ENCODE measurements at regions not wholly inside any gene's neighbourhood (a gene's known extent, or its start where the extent isn't known, plus 50 kb on each side); places are given as distances from the start of the nearest gene placed in this dataset.

GRCh38 chr2:9756692-9757250 lies 86.5 kb upstream of the TAF1B start:
- DNase-seq (ENCODE audit: low spot score), result no peak

DNA sequence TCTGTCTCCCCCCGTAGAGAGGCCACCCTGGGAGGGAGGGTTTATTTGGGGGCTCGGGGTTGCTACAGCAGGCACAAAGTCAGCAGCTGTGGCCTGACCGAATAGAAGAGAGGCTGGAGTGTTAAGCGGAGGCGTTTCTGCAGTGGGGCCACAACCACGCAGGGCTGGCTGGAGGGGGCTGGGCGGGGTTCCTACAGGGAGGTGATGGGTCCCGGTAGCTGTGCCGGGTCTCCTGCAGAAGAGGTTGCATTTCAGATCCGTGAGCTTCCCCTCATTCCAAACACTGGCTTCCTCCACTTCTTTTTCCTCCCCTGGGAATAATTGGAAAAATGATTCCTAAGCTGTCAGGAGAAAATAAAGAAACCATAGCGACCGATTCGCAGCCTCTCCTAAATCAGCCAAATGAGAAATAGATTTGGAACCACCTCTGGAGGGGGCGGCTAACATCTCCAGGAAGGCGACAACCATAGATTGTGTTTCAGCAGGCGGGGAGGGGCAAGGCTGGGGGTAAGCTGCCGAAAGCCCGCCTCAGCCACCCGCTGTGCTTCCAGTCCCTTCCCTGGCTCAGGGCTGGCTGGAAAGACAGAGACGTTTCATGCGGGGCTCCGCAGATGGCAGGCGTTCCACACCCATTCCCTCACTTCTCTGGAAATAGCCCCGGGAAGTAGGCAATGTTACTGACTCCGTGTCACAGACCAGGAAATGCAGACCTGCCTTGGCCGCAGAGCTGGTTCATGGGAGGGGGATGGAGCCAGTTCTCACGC lies 85.6 kb upstream of the TAF1B start:
- no peak for DNase-seq (ENCODE audit: low spot score)

DNA sequence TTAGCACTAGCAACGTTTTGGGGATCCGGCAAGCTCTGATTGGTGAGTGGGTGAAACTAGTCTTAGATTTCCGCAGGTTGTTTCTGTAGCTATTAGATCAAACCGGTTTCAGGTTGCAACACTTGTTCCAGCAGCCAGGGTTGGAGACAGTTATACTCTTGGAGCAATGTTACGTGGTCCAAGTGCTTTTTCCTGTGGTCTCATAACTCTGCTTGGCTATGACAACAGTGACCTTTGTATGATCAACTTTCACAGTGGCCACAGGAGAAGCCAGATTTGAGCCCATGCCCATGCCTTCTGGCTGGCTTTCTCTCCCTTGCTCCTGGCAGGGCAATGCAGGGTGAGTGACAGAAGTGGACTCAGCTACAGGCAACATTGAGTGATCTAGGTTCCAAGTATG lies 84.5 kb upstream of the TAF1B start:
- DNase-seq (ENCODE audit: low spot score), result no peak

- no peak for DNase-seq (ENCODE audit: low spot score)
These were observed 83.0 kb upstream of the TAF1B start for GRCh38 chr2:9760069-9760901.

DNA sequence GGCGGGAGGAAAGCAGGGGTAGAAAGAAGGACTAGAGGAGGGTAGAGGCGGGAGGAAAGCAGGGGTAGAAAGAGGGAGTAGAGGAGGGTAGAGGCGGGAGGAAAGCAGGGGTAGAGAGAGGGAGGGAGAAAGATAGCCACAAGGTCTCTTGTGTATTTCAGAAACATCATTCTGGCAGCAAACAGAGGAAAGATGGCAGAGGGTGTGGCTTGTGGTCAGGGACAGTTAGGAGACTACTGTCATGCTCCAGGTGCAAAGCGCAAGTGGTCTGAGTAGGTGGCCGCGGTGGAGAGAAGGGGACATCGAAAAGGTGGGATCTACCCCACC lies 82.4 kb upstream of the TAF1B start:
- DNase-seq (ENCODE audit: low spot score), result no peak

- DNase-seq (ENCODE audit: low spot score), result no peak
These were observed 81.7 kb upstream of the TAF1B start for GRCh38 chr2:9761577-9761976.

DNA sequence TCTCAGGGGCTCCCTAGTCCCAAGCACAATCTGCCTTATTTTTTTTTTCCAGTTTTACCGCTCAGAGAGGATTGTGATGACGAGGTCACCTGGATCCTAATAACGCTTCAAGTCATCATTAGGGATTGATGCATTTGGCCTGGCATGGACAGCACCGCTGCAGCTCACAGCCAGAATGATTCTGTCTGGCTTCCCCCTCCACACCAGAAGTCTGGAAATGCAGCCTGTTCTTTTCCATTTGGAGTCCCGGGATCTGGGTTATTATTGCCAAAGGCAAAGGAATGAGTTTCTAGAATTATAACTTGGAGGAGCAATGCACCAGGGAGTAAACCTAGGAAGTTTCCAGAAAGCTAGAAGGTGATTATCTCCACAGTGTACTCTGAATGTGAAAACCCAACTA lies 81.1 kb upstream of the TAF1B start:
- DNase-seq (ENCODE audit: low spot score), result no peak

GRCh38 chr2:9762941-9763340 lies 80.3 kb upstream of the TAF1B start:
- no peak for DNase-seq (ENCODE audit: low spot score)

- DNase-seq (ENCODE audit: low spot score), result no peak
These were observed 79.7 kb upstream of the TAF1B start for GRCh38 chr2:9763356-9764152.

GRCh38 chr2:9764153-9764778 lies 79.0 kb upstream of the TAF1B start:
- DNase-seq (ENCODE audit: low spot score), result no peak

GRCh38 chr2:9765611-9766531 lies 77.4 kb upstream of the TAF1B start:
- no peak for DNase-seq (ENCODE audit: low spot score)

GRCh38 chr2:9767656-9768281 lies 75.5 kb upstream of the TAF1B start:
- DNase-seq (ENCODE audit: low spot score), result no peak

DNA sequence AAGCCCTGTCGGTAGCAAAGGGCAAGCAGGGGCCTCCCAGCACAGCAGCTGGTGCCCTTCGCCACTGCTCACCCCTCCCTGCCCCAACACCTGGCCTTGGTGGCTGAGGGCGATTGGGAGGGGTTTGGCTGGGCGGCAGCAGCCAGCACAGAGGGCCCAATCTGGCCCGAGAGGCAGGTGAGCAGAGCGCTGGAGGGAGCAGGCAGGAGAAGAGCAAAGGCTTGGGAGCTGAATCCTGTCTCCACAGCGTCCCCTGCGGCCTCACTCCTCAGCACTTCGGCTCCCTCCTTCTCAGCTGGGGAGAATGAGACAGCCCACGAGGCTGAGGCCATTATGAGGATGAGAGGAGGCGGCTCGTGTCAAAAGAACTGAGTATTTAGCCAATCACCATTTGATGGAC lies 74.9 kb upstream of the TAF1B start:
- peak; percentile 94 for DNase-seq (ENCODE audit: low spot score)

DNA sequence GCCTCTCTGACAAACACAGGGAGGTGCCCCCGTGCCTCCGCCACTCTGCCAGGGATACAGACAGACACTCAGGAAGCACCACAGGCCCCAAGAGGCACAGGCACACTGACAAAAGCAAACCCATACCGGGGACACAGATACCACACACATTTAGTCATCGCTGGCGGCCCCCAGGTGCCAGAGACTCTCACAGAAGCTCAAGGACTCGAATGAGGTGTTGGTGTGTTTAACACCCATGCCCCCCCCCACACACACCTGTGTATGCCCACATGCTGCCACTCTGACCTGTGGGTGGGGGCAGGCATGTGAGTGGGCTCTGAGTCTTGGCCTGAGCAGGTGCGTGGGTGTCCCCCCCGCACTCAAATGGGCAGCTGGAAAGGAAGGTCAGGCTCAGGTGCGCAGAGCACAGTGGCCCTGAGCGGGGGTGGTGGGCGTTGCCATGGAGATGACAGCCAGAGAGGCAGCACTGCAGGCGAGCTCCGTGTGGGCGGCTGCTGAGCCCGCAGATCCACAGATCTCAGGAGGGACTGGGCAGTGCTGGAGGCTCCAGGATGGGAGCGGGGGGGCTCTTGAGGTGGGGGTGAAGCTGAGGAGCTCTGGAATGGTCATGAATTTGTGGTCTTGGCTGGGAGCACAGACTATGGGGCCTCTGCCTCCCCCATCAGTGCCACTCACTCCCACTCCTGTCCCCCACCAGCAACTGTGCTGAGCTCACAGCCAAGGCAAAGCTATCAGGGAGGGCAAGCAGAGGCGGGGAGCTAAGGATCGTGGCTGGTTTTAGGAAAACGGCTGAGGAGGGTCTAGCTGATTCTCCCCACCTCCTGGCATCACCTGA lies 73.9 kb upstream of the TAF1B start:
- DNase-seq (ENCODE audit: low spot score), result peak; percentile 91

GRCh38 chr2:9770006-9770307 lies 73.3 kb upstream of the TAF1B start:
- no peak for DNase-seq (ENCODE audit: low spot score)

- DNase-seq (ENCODE audit: low spot score), result peak; percentile 85
These were observed 72.8 kb upstream of the TAF1B start for GRCh38 chr2:9770308-9771100.

DNA sequence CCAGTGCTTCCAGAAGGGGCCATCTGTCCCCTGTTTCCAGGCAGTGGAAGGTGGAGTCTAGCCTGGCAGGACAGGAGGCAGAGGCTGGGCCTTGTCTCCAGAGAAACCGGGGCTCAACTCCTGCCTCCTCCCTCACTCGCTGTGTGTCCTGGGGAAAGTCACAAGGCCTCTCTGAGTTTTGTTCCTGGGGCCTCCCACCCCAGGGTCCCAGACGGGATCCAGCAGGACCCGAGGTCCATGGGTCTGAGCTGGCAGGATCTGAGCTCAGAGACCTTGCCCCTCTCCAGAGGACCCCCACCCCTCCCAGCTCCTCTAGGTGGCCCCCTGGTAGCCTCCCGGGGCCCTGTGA lies 72.2 kb upstream of the TAF1B start:
- no peak for DNase-seq (ENCODE audit: low spot score)

- DNase-seq (ENCODE audit: low spot score), result no peak
These were observed 71.7 kb upstream of the TAF1B start for GRCh38 chr2:9771481-9772017.

All from SW480 (cell line).